Transverse colon (tissue), 4 donors: ENCODE measurements at regions not wholly inside any gene's neighbourhood (a gene's known extent, or its start where the extent isn't known, plus 50 kb on each side); places are given as distances from the start of the nearest gene placed in this dataset.

Experiments used
- DNase-seq: peaks from one replicate; pipeline ENCODE4 v3.0.0-alpha.2; 2019
- H3K27ac ChIP-seq, 4 donors: fragments of 200-600 bp; sonication (generic); 2 replicates each; pipeline ENCODE4 v1.5.1; 2016 to 2018; ENCODE audit warnings: inconsistent platforms in 4 of 4
- H3K27me3 ChIP-seq: fragments of 200-600 bp; sonication (generic); 2 replicates; pipeline ENCODE4 v1.5.1; 2017; ENCODE audit warnings: inconsistent platforms
- H3K36me3 ChIP-seq, 4 donors: fragments of 200-600 bp; sonication (generic); 2 replicates each; pipeline ENCODE4 v1.5.1; 2017 to 2019; ENCODE audit warnings: inconsistent platforms in 4 of 4
- H3K4me1 ChIP-seq, 4 donors: fragments of 200-600 bp; sonication (generic); 2 replicates each; pipeline ENCODE4 v1.5.1; 2017 to 2020; ENCODE audit warnings: inconsistent platforms in 4 of 4
- H3K4me3 ChIP-seq, 4 donors: fragments of 200-600 bp; sonication (generic); 1 replicate in 1 of 4; 2 replicates in 3 of 4; pipeline versions ENCODE4 v1.5.1 to v1.6.1; 2017 to 2019; ENCODE audit warnings: inconsistent platforms in 4 of 4
- H3K9me3 ChIP-seq, 2 donors: fragments of 200-600 bp; sonication (generic); 2 replicates each; pipeline ENCODE4 v1.5.1; 2017 to 2019; ENCODE audit warnings: inconsistent platforms in 2 of 2
- CTCF ChIP-seq, 5 experiments: fragments of 200-600 bp in 3 of 5; fragments of 450-650 bp in 2 of 5; sonication (generic) in 3 of 5; IDR thresholded peaks; 1 replicate in 2 of 5; 2 replicates in 3 of 5; pipeline ENCODE4 v1.5.1; 2016 to 2017; ENCODE audit warnings: antibody characterized with exemption in 5 of 5, inconsistent platforms in 3 of 5, mild to moderate bottlenecking in 2 of 5, moderate library complexity in 1 of 5
- EP300 ChIP-seq: sonication (generic); formaldehyde crosslinking; IDR thresholded peaks from one replicate; pipeline ENCODE4 v1.6.1; 2017; ENCODE audit warnings: antibody characterized with exemption, low read depth
- POLR2A ChIP-seq: fragments of 450-650 bp; IDR thresholded peaks from one replicate; pipeline ENCODE4 v1.6.1; 2016; ENCODE audit warnings: antibody characterized with exemption, mild to moderate bottlenecking, moderate library complexity
- POLR2AphosphoS5 ChIP-seq, 3 donors: sonication (generic); formaldehyde crosslinking; IDR thresholded peaks; one replicate each; pipeline ENCODE4 v1.6.1; 2016; ENCODE audit warnings: antibody characterized with exemption in 3 of 3
- WGBS, 2 donors: methylation state at CpG; one replicate each; pipeline ENCODE4 v1.1.5; 2018; ENCODE audit warnings: low coverage in 1 of 2; 5-methylcytosine and 5-hydroxymethylcytosine counted together
- in situ Hi-C, 4 donors: fragments of 200-750 bp; cut with MboI; loops; one replicate each; pipeline versions ENCODE4 v1.15.0 to v1.15.1; 2017; ENCODE audit warnings: low sequenced_read_pairs in 3 of 4, low pct_ligation_motif_present in 1 of 4, low pct_unique_long_range_greater_than_20kb in 1 of 4
- intact Hi-C: fragments of 100-400 bp; cut with DNase I; formaldehyde crosslinking; loops from one replicate; pipeline ENCODE4 v1.15.1; 2023; ENCODE audit warnings: low total_unique reads

DNA sequence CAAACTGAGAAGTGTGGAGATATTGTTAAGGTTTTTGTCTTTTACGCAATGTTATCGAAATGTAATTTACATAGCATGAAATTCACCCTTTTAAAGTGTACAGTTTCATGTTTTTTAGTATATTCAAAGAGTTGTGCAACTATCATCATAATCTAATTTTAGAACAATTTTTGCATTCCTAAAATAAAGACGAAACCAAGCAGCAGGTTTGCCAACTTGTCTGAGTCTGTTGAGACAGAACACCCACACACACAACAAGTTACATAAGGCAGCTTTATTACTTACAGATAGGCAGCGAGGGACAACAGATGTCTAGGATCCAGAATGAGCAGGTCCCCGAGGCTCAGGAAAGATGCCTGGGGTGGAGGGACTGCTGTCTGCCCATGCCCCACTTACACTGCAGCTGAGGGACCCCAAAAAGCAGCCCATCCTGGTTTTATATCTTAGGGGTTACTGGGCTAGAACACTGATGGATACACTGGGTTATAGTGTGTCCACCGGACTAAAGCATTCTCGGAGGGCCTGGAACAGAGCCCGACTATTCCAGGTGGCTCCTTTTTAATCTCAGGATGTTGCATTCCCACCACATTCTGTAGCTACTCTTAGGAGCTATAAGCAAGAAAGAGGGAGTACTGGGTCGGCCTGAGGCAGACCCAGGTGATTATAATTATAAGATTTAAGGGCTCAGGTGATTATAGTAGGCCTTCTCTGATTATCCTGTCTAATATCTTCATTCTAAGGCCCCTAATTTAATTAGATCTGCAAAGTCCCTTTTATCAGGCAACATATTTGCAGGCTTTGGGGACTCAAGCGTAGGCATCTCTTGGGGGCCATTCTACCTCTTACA is 150.2 kb upstream of the DOK6 start:
- intact Hi-C loops, result loop anchor here (10.0 kb wide), 1 partner anchor 836 kb away; no protein-coding TSS in a partner anchor
- Histone ChIP-seq H3K27ac (no peak overlapping the region), H3K4me3 (no peak overlapping the region), H3K4me1 (no peaks in the 10 kb centered on the region), H3K36me3 (no peaks in the 10 kb centered on the region), H3K27me3 (no peaks in the 10 kb centered on the region), H3K9me3 (no peaks in the 10 kb centered on the region)
- no peak for DNase-seq
- in situ Hi-C loops, result no loop called here
- no peak for TF ChIP-seq EP300
- no peak for TF ChIP-seq POLR2A
- no peak for TF ChIP-seq CTCF (IDR thresholded peaks at IDR 0.05)
- TF ChIP-seq POLR2AphosphoS5 (IDR thresholded peaks at IDR 0.05), result no peak
- whole genome bisulfite sequencing, 2 donors, result 67 to 70% methylated on average over 5 to 10 of the region's 10 CpGs

GRCh38 chr18:69257861-69258458 is 142.7 kb upstream of the DOK6 start:
- TF ChIP-seq POLR2AphosphoS5 (IDR thresholded peaks at IDR 0.05), result no peak
- no peak for TF ChIP-seq POLR2A
- TF ChIP-seq CTCF (IDR thresholded peaks at IDR 0.05), result no peak
- no peak for TF ChIP-seq EP300
- no peaks in the 10 kb centered on the region for H3K9me3 ChIP-seq
- no peaks in the 10 kb centered on the region for H3K4me1 ChIP-seq
- no peaks in the 10 kb centered on the region for H3K27me3 ChIP-seq
- WGBS, 2 donors, result 71 to 90% methylated on average over 3 to 7 of the region's 7 CpGs
- intact Hi-C loops (loop anchor here (10.0 kb wide), 1 partner anchor 843 kb away; no protein-coding TSS in a partner anchor), in situ Hi-C loops (no loop called here)
- no peak overlapping the region for H3K4me3 ChIP-seq
- H3K36me3 ChIP-seq, result no peaks in the 10 kb centered on the region
- no peak for DNase-seq
- H3K27ac ChIP-seq, result no peak overlapping the region

GRCh38 chr18:69259282-69259681 is 141.4 kb upstream of the DOK6 start:
- no peak for DNase-seq
- no peak overlapping the region for H3K27ac ChIP-seq
- no peak overlapping the region for H3K4me3 ChIP-seq
- no peaks in the 10 kb centered on the region for H3K36me3 ChIP-seq
- intact Hi-C loops, result loop anchor here (10.0 kb wide), 1 partner anchor 844 kb away; no protein-coding TSS in a partner anchor
- 46 to 55% methylated on average over 3 of the region's 3 CpGs for WGBS, 2 donors
- no peaks in the 10 kb centered on the region for H3K9me3 ChIP-seq
- H3K4me1 ChIP-seq, result no peaks in the 10 kb centered on the region
- TF ChIP-seq CTCF (IDR thresholded peaks at IDR 0.05), result no peak
- TF ChIP-seq POLR2AphosphoS5 (IDR thresholded peaks at IDR 0.05), result no peak
- no peak for TF ChIP-seq EP300
- no peak for TF ChIP-seq POLR2A
- in situ Hi-C loops, result no loop called here
- H3K27me3 ChIP-seq, result no peaks in the 10 kb centered on the region

DNA sequence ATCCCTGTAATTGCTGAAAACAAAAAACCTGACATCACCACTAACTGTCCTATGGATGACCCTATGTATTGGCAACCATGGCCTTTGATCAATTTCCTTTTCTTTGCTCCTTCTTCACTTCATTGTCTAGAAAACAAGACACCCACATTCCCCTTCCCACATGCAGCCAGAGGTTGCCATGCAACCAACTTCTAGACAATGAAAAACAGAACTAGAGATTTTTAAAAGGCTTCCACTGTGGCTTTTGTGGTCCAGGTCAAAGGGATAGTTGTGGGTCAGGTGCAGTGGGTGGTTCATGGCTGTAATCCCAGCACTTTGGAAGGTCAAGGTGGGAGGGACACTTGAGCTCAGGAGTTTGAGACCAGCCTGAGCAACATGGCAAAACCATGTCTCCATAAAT is 139.3 kb upstream of the DOK6 start:
- no peak for TF ChIP-seq CTCF (IDR thresholded peaks at IDR 0.05)
- TF ChIP-seq POLR2A, result no peak
- TF ChIP-seq POLR2AphosphoS5 (IDR thresholded peaks at IDR 0.05), result no peak
- no peak for TF ChIP-seq EP300
- in situ Hi-C loops, result no loop called here
- DNase-seq, result no peak

More for the DNA sequence above, 139.3 kb upstream of the DOK6 start:
- H3K4me3 ChIP-seq, result no peak overlapping the region
- intact Hi-C loops, result no loop called here
- H3K9me3 ChIP-seq, result no peaks in the 10 kb centered on the region
- no peaks in the 10 kb centered on the region for H3K36me3 ChIP-seq
- no peaks in the 10 kb centered on the region for H3K4me1 ChIP-seq
- H3K27me3 ChIP-seq, result no peaks in the 10 kb centered on the region
- no peak overlapping the region for H3K27ac ChIP-seq
